ENCODE measurements at regions not wholly inside any gene's neighbourhood (a gene's known extent, or its start where the extent isn't known, plus 50 kb on each side); places are given as distances from the start of the nearest gene placed in this dataset.

DNA sequence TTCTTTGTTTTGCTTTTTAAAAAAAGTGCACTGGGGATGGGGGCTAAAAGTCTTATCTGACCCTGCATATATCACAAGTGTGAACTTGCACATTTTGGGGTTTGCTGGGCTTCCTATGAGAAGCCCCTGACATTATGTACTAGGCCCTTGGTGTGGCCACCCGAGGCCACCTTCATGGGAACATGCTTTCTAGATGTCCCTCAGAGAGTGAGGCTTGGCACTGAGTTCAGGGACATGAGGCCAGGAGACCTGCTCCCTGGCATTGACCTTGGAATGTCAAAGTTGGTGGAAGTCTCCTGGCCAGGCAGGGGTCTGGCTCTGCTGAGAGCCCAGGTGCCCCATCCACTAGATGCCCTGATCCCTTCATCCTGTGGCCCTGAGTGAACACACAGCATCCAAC is 536.2 kb downstream of the TCERG1L start:
- Histone ChIP-seq H2AFZ (ENCODE audit: low read length) (no peak overlapping the region), H3K79me2 (ENCODE audit: insufficient read depth, low read depth, low read length) (no peaks in the 10 kb centered on the region), H3K4me2 (ENCODE audit: low read length) (no peak overlapping the region), H4K20me1 (ENCODE audit: insufficient read depth, low read length) (no peaks in the 10 kb centered on the region), H3K9me3 (ENCODE audit: low read length) (no peaks in the 10 kb centered on the region), H3K36me3 (ENCODE audit: insufficient read depth, low read length) (no peaks in the 10 kb centered on the region), H3K4me1 (ENCODE audit: insufficient read depth, low read length, poor library complexity, severe bottlenecking) (no peaks in the 10 kb centered on the region), H3K27ac (ENCODE audit: low read depth, low read length, poor library complexity, severe bottlenecking) (no peak overlapping the region), H3K9me2 (ENCODE audit: insufficient read depth, low read length) (no peaks in the 10 kb centered on the region), H3K4me3 (ENCODE audit: low read depth, low read length, poor library complexity, severe bottlenecking) (no peak overlapping the region)
- ChIA-PET POLR2A (no interaction called here), CTCF (ENCODE audit: unreplicated experiment) (interaction anchor here (0.6 kb wide), 1 partner anchor 8 kb away, joined by 3 read pairs; no protein-coding TSS in a partner anchor)
- BruUV-seq (replicated peaks) = no TSS peak
- intact Hi-C loops (cut with micrococcal nuclease; ENCODE audit: unreplicated experiment) = no loop called here
- no peak for DNase-seq (ENCODE audit: low spot score)
- TF ChIP-seq CTCF (conservative IDR thresholded peaks at IDR 0.05; ENCODE audit: low read length) (no peak), EZH2phosphoT487 (IDR thresholded peaks at IDR 0.05; ENCODE audit: borderline replicate concordance, low read depth, low read length) (no peak)

- Histone ChIP-seq H3K36me3 (ENCODE audit: insufficient read depth, low read length) (no peaks in the 10 kb centered on the region), H2AFZ (ENCODE audit: low read length) (no peak overlapping the region), H3K9me3 (ENCODE audit: low read length) (no peaks in the 10 kb centered on the region), H3K4me1 (ENCODE audit: insufficient read depth, low read length, poor library complexity, severe bottlenecking) (no peaks in the 10 kb centered on the region), H3K4me2 (ENCODE audit: low read length) (no peak overlapping the region), H3K9me2 (ENCODE audit: insufficient read depth, low read length) (no peaks in the 10 kb centered on the region), H3K27ac (ENCODE audit: low read depth, low read length, poor library complexity, severe bottlenecking) (no peak overlapping the region), H3K4me3 (ENCODE audit: low read depth, low read length, poor library complexity, severe bottlenecking) (no peak overlapping the region), H3K79me2 (ENCODE audit: insufficient read depth, low read depth, low read length) (no peaks in the 10 kb centered on the region), H4K20me1 (ENCODE audit: insufficient read depth, low read length) (no peaks in the 10 kb centered on the region)
- POLR2A ChIA-PET = no interaction called here
- TF ChIP-seq CTCF (conservative IDR thresholded peaks at IDR 0.05; ENCODE audit: low read length) (no peak), EZH2phosphoT487 (IDR thresholded peaks at IDR 0.05; ENCODE audit: borderline replicate concordance, low read depth, low read length) (no peak)
- intact Hi-C loops (cut with micrococcal nuclease; ENCODE audit: unreplicated experiment) = no loop called here
- CTCF ChIA-PET (ENCODE audit: unreplicated experiment) = no interaction called here
- no TSS peak for BruUV-seq (replicated peaks)
- DNase-seq (ENCODE audit: low spot score) = no peak
Observed at GRCh38 chr10:130776724-130777123, 534.8 kb downstream of the TCERG1L start.

DNA sequence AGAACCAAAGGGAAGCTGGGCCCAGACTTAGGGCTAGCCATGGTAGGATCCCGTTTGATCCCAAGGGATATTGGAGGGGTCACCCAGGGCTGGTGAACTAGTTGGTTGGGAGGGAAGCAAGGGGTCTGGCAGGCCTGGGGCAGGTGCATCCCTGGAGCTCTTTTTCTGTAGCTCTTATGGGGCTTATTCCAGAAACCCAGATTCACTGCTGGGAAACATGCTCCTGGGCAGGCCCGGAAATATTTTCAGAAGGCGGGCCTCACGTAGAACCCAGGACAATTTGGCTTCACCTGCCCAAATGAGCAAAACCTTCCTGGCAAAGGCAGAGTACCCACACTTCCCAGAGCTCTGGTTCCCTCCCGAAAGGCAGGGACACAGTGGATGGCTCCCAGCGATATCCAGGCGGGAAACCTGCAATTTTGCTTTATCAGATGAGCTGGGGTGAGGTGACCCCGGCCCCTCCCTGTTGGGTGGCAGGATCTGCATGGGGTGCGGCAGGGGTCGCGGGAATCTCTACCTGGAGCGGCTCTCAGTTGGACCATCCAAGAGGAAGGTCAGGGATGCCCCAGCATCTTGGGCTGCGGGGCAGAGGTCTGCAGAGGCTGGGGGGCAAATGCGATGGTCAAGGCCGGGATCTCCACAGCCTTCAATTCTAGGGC is 533.9 kb downstream of the TCERG1L start:
- Histone ChIP-seq H3K36me3 (ENCODE audit: insufficient read depth, low read length) (no peaks in the 10 kb centered on the region), H3K4me2 (ENCODE audit: low read length) (no peak overlapping the region), H3K4me3 (ENCODE audit: low read depth, low read length, poor library complexity, severe bottlenecking) (no peak overlapping the region), H3K4me1 (ENCODE audit: insufficient read depth, low read length, poor library complexity, severe bottlenecking) (no peaks in the 10 kb centered on the region), H3K27ac (ENCODE audit: low read depth, low read length, poor library complexity, severe bottlenecking) (no peak overlapping the region), H3K9me3 (ENCODE audit: low read length) (no peaks in the 10 kb centered on the region), H3K9me2 (ENCODE audit: insufficient read depth, low read length) (no peaks in the 10 kb centered on the region), H4K20me1 (ENCODE audit: insufficient read depth, low read length) (no peaks in the 10 kb centered on the region), H3K79me2 (ENCODE audit: insufficient read depth, low read depth, low read length) (no peaks in the 10 kb centered on the region), H2AFZ (ENCODE audit: low read length) (no peak overlapping the region)
- intact Hi-C loops (cut with micrococcal nuclease; ENCODE audit: unreplicated experiment) = no loop called here
- TF ChIP-seq CTCF (conservative IDR thresholded peaks at IDR 0.05; ENCODE audit: low read length) = no peak
- no peak for TF ChIP-seq EZH2phosphoT487 (IDR thresholded peaks at IDR 0.05; ENCODE audit: borderline replicate concordance, low read depth, low read length)
- no TSS peak for BruUV-seq (replicated peaks)
- no peak for DNase-seq (ENCODE audit: low spot score)
- ChIA-PET CTCF (ENCODE audit: unreplicated experiment) (interaction anchor here (0.6 kb wide), 1 partner anchor 925 kb away, joined by 3 read pairs; no protein-coding TSS in a partner anchor), POLR2A (interaction anchor here (0.6 kb wide), 1 partner anchor 228 kb away, joined by 3 read pairs; no protein-coding TSS in a partner anchor)
